ENCODE measurements at regions not wholly inside any gene's neighbourhood (a gene's known extent, or its start where the extent isn't known, plus 50 kb on each side); places are given as distances from the start of the nearest gene placed in this dataset.

GRCh38 chr2:587087-587960 lies 89.9 kb downstream of the TMEM18 start:
- peaks cover 5% of the 10 kb centered on the region for H3K27me3 Mint-ChIP-seq (ENCODE audit: insufficient read depth)

GRCh38 chr2:586641-587076 lies 90.5 kb downstream of the TMEM18 start:
- Histone ChIP-seq H3K9me3 (ENCODE audit: control insufficient read depth, low read length) (no peaks in the 10 kb centered on the region), H3K27me3 (ENCODE audit: control insufficient read depth, insufficient read depth, low read length, poor library complexity, severe bottlenecking) (no peaks in the 10 kb centered on the region), H3K9ac (ENCODE audit: extremely low read depth, low read length, poor library complexity, severe bottlenecking) (no peak overlapping the region), H3K4me1 (ENCODE audit: control insufficient read depth, insufficient read depth, low read length) (no peaks in the 10 kb centered on the region), H3K27ac (ENCODE audit: low read depth, low read length) (peak overlapping the region; percentile 28), H3K4me3 (ENCODE audit: low read length) (no peak overlapping the region), H3K36me3 (ENCODE audit: control insufficient read depth, insufficient read depth, low read length) (no peaks in the 10 kb centered on the region)
- peak; percentile 24 for DNase-seq
- no peak for TF ChIP-seq CTCF (conservative IDR thresholded peaks at IDR 0.05)
- Mint-ChIP-seq H3K4me3 (no peak overlapping the region), H3K27ac (no peak overlapping the region), H3K36me3 (ENCODE audit: low read depth) (no peaks in the 10 kb centered on the region), H3K27me3 (ENCODE audit: insufficient read depth) (peaks cover 9% of the 10 kb centered on the region), H3K4me1 (no peaks in the 10 kb centered on the region), H3K9me3 (no peaks in the 10 kb centered on the region)
- whole genome bisulfite sequencing, 2 experiments (ENCODE audit: insufficient coverage in 1 of 2, insufficient read length in 1 of 2), result 75 to 82% methylated on average over 7 to 10 of the region's 10 CpGs

More at GRCh38 chr2:587087-587960, 89.9 kb downstream of the TMEM18 start:
- Mint-ChIP-seq H3K4me3 (no peak overlapping the region), H3K4me1 (no peaks in the 10 kb centered on the region), H3K27ac (no peak overlapping the region), H3K36me3 (ENCODE audit: low read depth) (no peaks in the 10 kb centered on the region), H3K9me3 (no peaks in the 10 kb centered on the region)
- 94 to 97% methylated on average over 13 to 18 of the region's 18 CpGs for WGBS, 2 experiments (ENCODE audit: insufficient coverage in 1 of 2, insufficient read length in 1 of 2)
- DNase-seq, result peak; percentile 40
- H3K27me3 ChIP-seq (ENCODE audit: control insufficient read depth, insufficient read depth, low read length, poor library complexity, severe bottlenecking), result no peaks in the 10 kb centered on the region
- H3K9me3 ChIP-seq (ENCODE audit: control insufficient read depth, low read length), result no peaks in the 10 kb centered on the region
- peak overlapping the region; percentile 28 for H3K27ac ChIP-seq (ENCODE audit: low read depth, low read length)
- no peak overlapping the region for H3K4me3 ChIP-seq (ENCODE audit: low read length)
- H3K4me1 ChIP-seq (ENCODE audit: control insufficient read depth, insufficient read depth, low read length), result no peaks in the 10 kb centered on the region
- no peak overlapping the region for H3K9ac ChIP-seq (ENCODE audit: extremely low read depth, low read length, poor library complexity, severe bottlenecking)
- TF ChIP-seq CTCF (conservative IDR thresholded peaks at IDR 0.05), result no peak
- no peaks in the 10 kb centered on the region for H3K36me3 ChIP-seq (ENCODE audit: control insufficient read depth, insufficient read depth, low read length)

- H3K27me3 Mint-ChIP-seq (ENCODE audit: insufficient read depth), result peaks cover 9% of the 10 kb centered on the region
- WGBS, 2 experiments (ENCODE audit: insufficient coverage in 1 of 2, insufficient read length in 1 of 2), result 82 to 85% methylated on average over 19 to 21 of the region's 21 CpGs
- no peaks in the 10 kb centered on the region for H3K9me3 Mint-ChIP-seq
- no peak for TF ChIP-seq CTCF (conservative IDR thresholded peaks at IDR 0.05)
- no peaks in the 10 kb centered on the region for H3K36me3 Mint-ChIP-seq (ENCODE audit: low read depth)
- H3K4me3 ChIP-seq (ENCODE audit: low read length), result no peak overlapping the region
- H3K4me3 Mint-ChIP-seq, result no peak overlapping the region
- no peak overlapping the region for H3K27ac Mint-ChIP-seq
- H3K27ac ChIP-seq (ENCODE audit: low read depth, low read length), result no peak overlapping the region
- H3K27me3 ChIP-seq (ENCODE audit: control insufficient read depth, insufficient read depth, low read length, poor library complexity, severe bottlenecking), result no peaks in the 10 kb centered on the region
- no peaks in the 10 kb centered on the region for H3K9me3 ChIP-seq (ENCODE audit: control insufficient read depth, low read length)
- no peak overlapping the region for H3K9ac ChIP-seq (ENCODE audit: extremely low read depth, low read length, poor library complexity, severe bottlenecking)
- no peaks in the 10 kb centered on the region for H3K4me1 ChIP-seq (ENCODE audit: control insufficient read depth, insufficient read depth, low read length)
- peak; percentile 44 for DNase-seq
- H3K36me3 ChIP-seq (ENCODE audit: control insufficient read depth, insufficient read depth, low read length), result no peaks in the 10 kb centered on the region
- no peaks in the 10 kb centered on the region for H3K4me1 Mint-ChIP-seq
These were observed 92.1 kb downstream of the TMEM18 start for GRCh38 chr2:584863-585823.
